ENCODE measurements at regions not wholly inside any gene's neighbourhood (a gene's known extent, or its start where the extent isn't known, plus 50 kb on each side); places are given as distances from the start of the nearest gene placed in this dataset.
"Not testable (repeated sequence)": the region's sequence is repeated elsewhere in the genome, so short reads cannot be mapped to it uniquely, and the experiment has no call there.

DNA sequence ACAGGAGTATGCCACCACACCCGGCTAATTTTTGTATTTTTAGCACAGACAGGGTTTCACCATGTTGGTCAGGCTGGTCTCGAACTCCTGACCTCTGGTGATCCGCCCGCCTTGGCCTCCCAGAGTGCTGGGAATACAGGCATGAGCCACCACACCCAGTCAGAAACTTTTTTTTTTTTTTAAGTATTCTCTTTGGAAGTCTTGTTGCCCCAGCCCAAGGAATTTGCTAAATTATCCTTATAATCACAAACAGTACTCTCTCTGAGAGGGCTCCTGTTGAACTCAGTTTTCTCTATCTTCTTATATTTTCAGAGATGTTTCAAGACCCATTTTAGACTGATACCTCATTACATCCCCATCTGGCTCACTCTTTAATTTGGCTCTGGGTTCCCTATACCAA is 82.3 kb upstream of the HIF1A start:
- DNase-seq (ENCODE audit: low read depth, low spot score); H3K27ac ChIP-seq (ENCODE audit: low read length); H3K27me3 ChIP-seq (ENCODE audit: control insufficient read depth, insufficient read depth, low read length): not testable (repeated sequence)

DNA sequence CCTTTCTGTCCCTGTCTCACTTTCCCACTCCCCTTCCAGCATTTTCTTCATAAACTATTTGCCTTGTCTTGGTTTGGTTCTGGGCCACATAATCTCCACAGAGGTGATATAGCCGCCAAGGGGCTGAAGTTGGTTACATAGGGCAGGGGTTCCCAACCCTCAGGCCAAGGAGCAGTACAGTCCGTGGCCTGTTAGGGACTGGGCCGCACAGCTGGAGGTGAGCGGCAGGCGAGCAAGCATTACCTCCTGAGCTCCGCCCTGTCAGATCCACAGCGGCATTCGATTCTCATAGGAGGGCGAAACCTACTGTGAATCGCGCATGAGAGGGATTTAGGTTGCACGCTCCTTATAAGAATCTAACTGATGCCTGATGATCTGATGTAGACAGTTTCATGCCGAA is 80.6 kb upstream of the HIF1A start:
- WGBS (ENCODE audit: insufficient coverage, insufficient read length) = no CpG with 5 or more reads among the region's 13 CpGs
- H3K36me3 ChIP-seq (ENCODE audit: control insufficient read depth, insufficient read depth, low read length) = no peaks in the 10 kb centered on the region
- no peak overlapping the region for H3K27ac ChIP-seq (ENCODE audit: low read length)
- no peaks in the 10 kb centered on the region for H3K9me3 ChIP-seq (ENCODE audit: control insufficient read depth, insufficient read depth, low read length)
- H3K4me1 ChIP-seq (ENCODE audit: control insufficient read depth, insufficient read depth, low read length) = peaks cover under 1% of the 10 kb centered on the region; the same call in 1 of the 2 replicates
- no peak for DNase-seq (ENCODE audit: low read depth, low spot score)
- H3K4me3 ChIP-seq (ENCODE audit: low read length) = no peak overlapping the region
- no peaks in the 10 kb centered on the region for H3K27me3 ChIP-seq (ENCODE audit: control insufficient read depth, insufficient read depth, low read length)

More for the DNA sequence above, 82.3 kb upstream of the HIF1A start:
- not testable (repeated sequence) for H3K4me1 ChIP-seq (ENCODE audit: control insufficient read depth, insufficient read depth, low read length); H3K36me3 ChIP-seq (ENCODE audit: control insufficient read depth, insufficient read depth, low read length); H3K9me3 ChIP-seq (ENCODE audit: control insufficient read depth, insufficient read depth, low read length); H3K4me3 ChIP-seq (ENCODE audit: low read length)
- WGBS (ENCODE audit: insufficient coverage, insufficient read length) = no CpG with 5 or more reads among the region's 4 CpGs

DNA sequence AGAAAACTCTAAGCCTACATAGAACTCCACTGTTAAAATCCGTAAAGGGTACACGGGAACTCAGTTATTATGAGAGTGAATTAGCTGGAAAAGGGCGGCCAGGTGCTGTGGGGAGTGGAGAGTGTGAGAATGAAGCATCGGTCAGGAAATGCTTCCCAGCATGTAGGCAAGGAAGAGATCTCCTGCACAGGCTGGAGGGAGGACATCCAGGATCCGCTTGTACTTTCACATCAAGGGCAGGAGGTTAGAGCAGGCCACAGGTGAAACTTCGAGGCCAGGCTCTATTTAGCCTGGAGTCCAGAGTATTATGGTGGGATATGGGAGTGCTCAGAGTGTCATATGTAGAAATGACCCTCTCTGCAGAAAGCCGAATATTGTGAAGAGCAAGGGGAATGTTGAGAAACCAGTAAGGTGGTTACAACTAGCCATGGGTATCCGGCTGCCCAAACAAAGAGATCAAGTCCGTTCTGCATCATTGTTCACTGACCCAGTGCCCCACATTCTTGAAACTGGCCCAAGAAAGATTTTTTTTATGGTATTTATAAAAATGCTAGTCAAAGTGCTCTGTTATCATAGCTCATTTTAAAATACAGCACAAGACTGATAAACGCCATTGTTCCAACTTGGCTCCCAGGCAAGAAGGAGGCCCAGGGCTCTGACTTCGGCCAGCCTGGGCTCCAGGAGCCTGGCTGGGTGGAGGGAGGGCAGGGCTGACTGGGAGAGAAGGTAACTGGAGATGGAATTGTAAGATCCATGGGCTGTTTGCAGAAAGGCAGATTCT is 79.4 kb upstream of the HIF1A start:
- H3K9me3 ChIP-seq (ENCODE audit: control insufficient read depth, insufficient read depth, low read length) = no peaks in the 10 kb centered on the region
- H3K4me1 ChIP-seq (ENCODE audit: control insufficient read depth, insufficient read depth, low read length) = no peaks in the 10 kb centered on the region
- no peaks in the 10 kb centered on the region for H3K36me3 ChIP-seq (ENCODE audit: control insufficient read depth, insufficient read depth, low read length)
- WGBS (ENCODE audit: insufficient coverage, insufficient read length) = no CpG with 5 or more reads among the region's 11 CpGs
- H3K4me3 ChIP-seq (ENCODE audit: low read length) = no peak overlapping the region
- H3K27me3 ChIP-seq (ENCODE audit: control insufficient read depth, insufficient read depth, low read length) = no peaks in the 10 kb centered on the region
- no peak overlapping the region for H3K27ac ChIP-seq (ENCODE audit: low read length)
- no peak for DNase-seq (ENCODE audit: low read depth, low spot score)

DNA sequence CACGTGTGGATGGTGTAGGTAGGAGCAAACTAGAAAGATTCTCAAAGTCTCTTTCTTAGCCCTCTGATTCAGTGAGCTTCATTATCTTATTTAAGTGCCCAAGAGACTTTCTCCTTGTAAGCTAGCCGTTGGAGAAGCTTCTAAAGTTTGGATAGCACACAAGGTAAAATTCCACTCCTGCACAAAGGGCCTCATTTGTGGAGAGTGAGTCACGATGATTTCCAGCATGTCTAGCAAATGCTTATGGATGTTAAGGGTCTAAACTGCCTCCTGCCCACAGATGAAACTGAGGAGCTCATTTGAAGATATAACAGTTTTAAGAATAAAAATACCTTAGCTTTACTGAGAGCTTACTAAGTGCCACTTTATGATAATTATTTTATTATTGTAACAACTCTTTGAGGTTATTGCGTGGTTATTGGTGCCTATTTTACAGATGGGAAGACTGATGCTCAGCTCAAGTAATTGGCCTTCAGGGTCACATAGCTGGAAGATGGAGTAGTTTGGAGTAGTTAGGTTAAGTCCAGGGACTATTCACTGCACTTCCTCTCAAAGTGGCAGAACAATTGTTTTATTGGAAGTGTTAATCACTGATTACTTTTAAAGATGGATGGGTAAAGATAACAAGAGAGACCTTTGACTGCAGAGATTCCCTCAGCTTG is 78.7 kb upstream of the HIF1A start:
- H3K27ac ChIP-seq (ENCODE audit: low read length) = no peak overlapping the region
- H3K27me3 ChIP-seq (ENCODE audit: control insufficient read depth, insufficient read depth, low read length) = no peaks in the 10 kb centered on the region
- H3K4me3 ChIP-seq (ENCODE audit: low read length) = no peak overlapping the region

DNA sequence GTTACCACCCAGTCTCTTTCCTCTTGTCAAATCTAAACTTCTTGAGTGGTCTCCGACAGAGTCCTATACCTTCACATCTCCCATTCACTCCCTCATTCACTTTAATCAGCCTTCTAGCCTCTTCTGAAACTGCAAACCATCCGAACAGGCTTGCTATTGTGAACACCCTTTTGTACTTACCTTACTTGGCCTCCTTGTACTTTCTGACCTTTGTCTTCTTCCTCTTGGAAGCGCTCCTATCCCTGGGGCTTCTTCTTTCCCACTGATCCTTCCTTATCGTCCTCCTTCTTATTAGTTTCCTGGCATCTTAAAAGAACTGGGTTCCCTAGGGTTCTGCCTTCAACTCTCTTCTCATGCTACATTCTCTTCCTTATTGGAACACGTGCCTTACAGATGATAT is 76.9 kb upstream of the HIF1A start:
- Histone ChIP-seq H3K4me3 (ENCODE audit: low read length) (no peak overlapping the region), H3K27me3 (ENCODE audit: control insufficient read depth, insufficient read depth, low read length) (no peaks in the 10 kb centered on the region), H3K36me3 (ENCODE audit: control insufficient read depth, insufficient read depth, low read length) (no peaks in the 10 kb centered on the region), H3K4me1 (ENCODE audit: control insufficient read depth, insufficient read depth, low read length) (no peaks in the 10 kb centered on the region), H3K27ac (ENCODE audit: low read length) (no peak overlapping the region), H3K9me3 (ENCODE audit: control insufficient read depth, insufficient read depth, low read length) (no peaks in the 10 kb centered on the region)
- DNase-seq (ENCODE audit: low read depth, low spot score) = no peak
- no CpG with 5 or more reads among the region's 5 CpGs for WGBS (ENCODE audit: insufficient coverage, insufficient read length)

More for the DNA sequence above, 78.7 kb upstream of the HIF1A start:
- Histone ChIP-seq H3K9me3 (ENCODE audit: control insufficient read depth, insufficient read depth, low read length) (no peaks in the 10 kb centered on the region), H3K36me3 (ENCODE audit: control insufficient read depth, insufficient read depth, low read length) (no peaks in the 10 kb centered on the region), H3K4me1 (ENCODE audit: control insufficient read depth, insufficient read depth, low read length) (no peaks in the 10 kb centered on the region)
- DNase-seq (ENCODE audit: low read depth, low spot score) = no peak
- no CpG with 5 or more reads among the region's 4 CpGs for WGBS (ENCODE audit: insufficient coverage, insufficient read length)

DNA sequence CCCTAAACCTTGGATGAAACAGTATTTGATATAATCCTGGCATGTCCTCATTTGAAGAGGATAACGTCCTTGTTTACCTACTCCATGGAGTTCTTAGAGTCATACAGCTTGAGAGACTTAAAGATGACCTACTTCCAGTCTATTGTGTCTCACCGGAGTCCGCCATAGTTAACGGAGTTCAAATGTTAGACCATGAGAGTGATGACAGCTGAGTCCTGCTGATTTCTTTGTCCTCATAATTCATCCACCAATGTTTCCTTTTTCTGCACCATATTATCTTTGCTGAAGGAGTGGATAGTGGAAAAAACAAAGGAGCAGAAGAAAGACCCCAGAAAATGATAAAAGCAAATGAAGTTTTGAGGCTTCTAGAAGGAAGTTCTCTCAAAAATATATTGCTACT is 75.8 kb upstream of the HIF1A start:
- H3K4me3 ChIP-seq (ENCODE audit: low read length) = no peak overlapping the region
- no CpG with 5 or more reads among the region's 4 CpGs for WGBS (ENCODE audit: insufficient coverage, insufficient read length)
- H3K27me3 ChIP-seq (ENCODE audit: control insufficient read depth, insufficient read depth, low read length) = no peaks in the 10 kb centered on the region
- H3K4me1 ChIP-seq (ENCODE audit: control insufficient read depth, insufficient read depth, low read length) = no peaks in the 10 kb centered on the region
- H3K9me3 ChIP-seq (ENCODE audit: control insufficient read depth, insufficient read depth, low read length) = no peaks in the 10 kb centered on the region
- H3K36me3 ChIP-seq (ENCODE audit: control insufficient read depth, insufficient read depth, low read length) = no peaks in the 10 kb centered on the region
- no peak for DNase-seq (ENCODE audit: low read depth, low spot score)
- no peak overlapping the region for H3K27ac ChIP-seq (ENCODE audit: low read length)

DNA sequence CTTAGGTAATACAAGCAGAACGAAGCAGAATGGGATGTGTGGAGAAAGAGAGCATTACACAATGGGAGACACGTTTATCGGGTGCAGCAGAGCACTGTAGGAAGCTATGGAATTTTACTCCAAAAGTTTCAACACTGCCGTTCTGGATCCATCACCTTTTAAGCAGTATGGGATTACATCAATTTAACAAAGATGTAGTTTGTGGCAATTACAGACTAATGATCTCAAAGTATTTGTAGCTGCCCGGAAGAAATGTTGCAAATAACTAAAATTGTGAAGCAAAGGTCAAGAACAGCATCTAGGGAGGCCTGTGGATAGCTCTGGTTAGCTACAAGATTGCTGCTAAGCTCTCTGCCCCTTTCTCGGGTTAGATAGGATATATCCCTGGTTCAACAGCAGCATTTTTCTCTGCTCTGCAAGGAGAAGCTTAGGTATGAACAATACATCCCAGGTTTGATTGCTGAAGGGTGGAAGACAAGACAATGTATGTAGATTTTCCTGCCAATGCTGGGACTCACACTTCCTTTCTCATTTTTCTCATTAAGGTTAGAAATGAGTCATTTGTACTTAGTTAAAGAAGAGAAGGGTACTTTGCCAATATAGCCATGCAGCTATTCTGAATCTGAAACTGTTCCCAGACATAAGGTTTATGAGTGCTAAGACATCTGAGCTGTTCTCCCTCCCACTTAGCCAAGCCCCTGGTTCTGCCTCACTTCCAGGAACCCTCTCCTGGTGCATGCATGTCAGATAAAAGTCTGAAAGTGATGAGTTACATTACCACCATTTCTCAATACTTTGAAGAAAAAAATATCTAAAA is 75.0 kb upstream of the HIF1A start:
- Histone ChIP-seq H3K36me3 (ENCODE audit: control insufficient read depth, insufficient read depth, low read length) (no peaks in the 10 kb centered on the region), H3K27ac (ENCODE audit: low read length) (no peak overlapping the region), H3K9me3 (ENCODE audit: control insufficient read depth, insufficient read depth, low read length) (no peaks in the 10 kb centered on the region), H3K27me3 (ENCODE audit: control insufficient read depth, insufficient read depth, low read length) (no peaks in the 10 kb centered on the region), H3K4me1 (ENCODE audit: control insufficient read depth, insufficient read depth, low read length) (no peaks in the 10 kb centered on the region), H3K4me3 (ENCODE audit: low read length) (no peak overlapping the region)
- WGBS (ENCODE audit: insufficient coverage, insufficient read length) = no CpG with 5 or more reads among the region's 6 CpGs
- DNase-seq (ENCODE audit: low read depth, low spot score) = no peak

DNA sequence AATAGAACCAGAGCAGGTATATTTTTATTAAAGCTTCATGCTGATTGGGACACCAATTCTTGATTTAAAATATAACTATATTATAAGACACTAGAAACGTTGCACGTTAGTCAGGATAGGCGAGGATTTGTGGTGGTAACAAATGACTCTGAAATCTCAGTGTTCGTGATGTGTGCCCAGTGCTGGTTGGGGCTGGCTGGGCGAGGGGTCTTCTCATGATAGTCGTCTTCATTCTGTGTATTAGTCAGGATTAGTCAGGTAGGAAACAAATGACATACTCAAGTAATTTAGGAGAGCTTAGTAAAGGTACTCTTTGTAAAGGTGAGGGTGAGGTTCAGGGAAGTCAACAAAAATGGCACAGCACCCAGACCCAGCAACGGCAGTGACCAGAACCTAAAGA is 73.9 kb upstream of the HIF1A start:
- WGBS (ENCODE audit: insufficient coverage, insufficient read length) = no CpG with 5 or more reads among the region's 7 CpGs
- no peaks in the 10 kb centered on the region for H3K27me3 ChIP-seq (ENCODE audit: control insufficient read depth, insufficient read depth, low read length)
- no peaks in the 10 kb centered on the region for H3K4me1 ChIP-seq (ENCODE audit: control insufficient read depth, insufficient read depth, low read length)
- no peaks in the 10 kb centered on the region for H3K36me3 ChIP-seq (ENCODE audit: control insufficient read depth, insufficient read depth, low read length)
- no peaks in the 10 kb centered on the region for H3K9me3 ChIP-seq (ENCODE audit: control insufficient read depth, insufficient read depth, low read length)
- no peak overlapping the region for H3K27ac ChIP-seq (ENCODE audit: low read length)
- H3K4me3 ChIP-seq (ENCODE audit: low read length) = no peak overlapping the region
- no peak for DNase-seq (ENCODE audit: low read depth, low spot score)

DNA sequence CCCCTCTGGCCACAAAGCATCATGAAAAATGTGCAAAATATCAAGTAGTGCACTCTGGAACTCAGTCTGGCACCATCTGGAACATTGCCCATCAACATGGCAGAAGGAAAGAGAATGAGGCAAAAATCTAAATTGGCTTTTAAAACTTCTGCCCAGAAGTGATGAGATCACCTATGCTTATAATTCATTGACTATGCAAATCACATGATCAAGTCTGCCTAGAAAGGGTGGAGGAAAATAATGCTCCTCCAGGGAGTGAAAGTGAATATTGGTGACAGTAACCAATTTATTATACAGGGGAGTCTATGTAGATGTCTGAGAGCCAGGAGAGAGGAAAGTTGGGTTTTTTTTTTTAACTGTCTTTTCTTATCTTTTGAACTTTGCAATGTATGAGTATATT is 73.3 kb upstream of the HIF1A start:
- H3K4me3 ChIP-seq (ENCODE audit: low read length) = no peak overlapping the region

DNA sequence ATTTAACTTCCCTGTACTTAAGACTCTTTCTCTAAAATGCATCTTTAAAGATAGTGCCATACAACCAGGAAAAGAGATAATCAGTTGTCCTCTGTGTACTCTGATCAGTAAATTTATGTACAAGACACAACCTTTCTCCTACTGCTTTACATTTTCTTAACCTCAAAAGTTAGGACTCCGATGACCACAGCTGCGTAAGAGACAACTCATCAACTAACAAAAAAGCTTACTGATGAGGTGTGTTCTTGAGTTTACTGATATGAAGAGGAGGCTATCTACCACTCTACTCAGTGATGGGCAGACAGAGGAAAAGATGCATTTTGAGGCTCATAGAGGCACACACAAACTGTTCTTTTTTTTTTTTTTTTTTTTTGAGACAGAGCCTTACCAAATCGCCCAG is 71.4 kb upstream of the HIF1A start:
- H3K36me3 ChIP-seq (ENCODE audit: control insufficient read depth, insufficient read depth, low read length) = no peaks in the 10 kb centered on the region
- no CpG with 5 or more reads among the region's 3 CpGs for WGBS (ENCODE audit: insufficient coverage, insufficient read length)

More for the DNA sequence above, 73.3 kb upstream of the HIF1A start:
- Histone ChIP-seq H3K4me1 (ENCODE audit: control insufficient read depth, insufficient read depth, low read length) (no peaks in the 10 kb centered on the region), H3K9me3 (ENCODE audit: control insufficient read depth, insufficient read depth, low read length) (no peaks in the 10 kb centered on the region), H3K27ac (ENCODE audit: low read length) (no peak overlapping the region), H3K36me3 (ENCODE audit: control insufficient read depth, insufficient read depth, low read length) (no peaks in the 10 kb centered on the region), H3K27me3 (ENCODE audit: control insufficient read depth, insufficient read depth, low read length) (no peaks in the 10 kb centered on the region)
- DNase-seq (ENCODE audit: low read depth, low spot score) = no peak

More for the DNA sequence above, 71.4 kb upstream of the HIF1A start:
- Histone ChIP-seq H3K27ac (ENCODE audit: low read length) (no peak overlapping the region), H3K9me3 (ENCODE audit: control insufficient read depth, insufficient read depth, low read length) (no peaks in the 10 kb centered on the region), H3K4me3 (ENCODE audit: low read length) (no peak overlapping the region), H3K27me3 (ENCODE audit: control insufficient read depth, insufficient read depth, low read length) (no peaks in the 10 kb centered on the region), H3K4me1 (ENCODE audit: control insufficient read depth, insufficient read depth, low read length) (no peaks in the 10 kb centered on the region)
- DNase-seq (ENCODE audit: low read depth, low spot score) = no peak
